Panc1 (cell line): ENCODE measurements at regions not wholly inside any gene's neighbourhood (a gene's known extent, or its start where the extent isn't known, plus 50 kb on each side); places are given as distances from the start of the nearest gene placed in this dataset.

Source experiments
- POLR2AphosphoS5 ChIP-seq: IDR thresholded peaks from 2 replicates; pipeline ENCODE4 v1.6.1; 2012; ENCODE audit warnings: mild to moderate bottlenecking, low read depth, low read length, moderate library complexity
- TF ChIP-seq, protein P1 (sequence below): fragments of 450-650 bp; IDR thresholded peaks from 2 replicates; pipeline ENCODE4 v1.5.1; 2017; ENCODE audit warnings: mild to moderate bottlenecking
- TF ChIP-seq, protein P2 (sequence below), 2 experiments: IDR thresholded peaks; 2 replicates each; pipeline ENCODE4 v1.6.1; 2011 to 2012; ENCODE audit warnings: low read depth in 2 of 2, control low read depth in 1 of 2, low read length in 1 of 2, mild to moderate bottlenecking in 1 of 2, moderate library complexity in 1 of 2; ENCODE audit not compliant: insufficient read depth in 1 of 2

DNA sequence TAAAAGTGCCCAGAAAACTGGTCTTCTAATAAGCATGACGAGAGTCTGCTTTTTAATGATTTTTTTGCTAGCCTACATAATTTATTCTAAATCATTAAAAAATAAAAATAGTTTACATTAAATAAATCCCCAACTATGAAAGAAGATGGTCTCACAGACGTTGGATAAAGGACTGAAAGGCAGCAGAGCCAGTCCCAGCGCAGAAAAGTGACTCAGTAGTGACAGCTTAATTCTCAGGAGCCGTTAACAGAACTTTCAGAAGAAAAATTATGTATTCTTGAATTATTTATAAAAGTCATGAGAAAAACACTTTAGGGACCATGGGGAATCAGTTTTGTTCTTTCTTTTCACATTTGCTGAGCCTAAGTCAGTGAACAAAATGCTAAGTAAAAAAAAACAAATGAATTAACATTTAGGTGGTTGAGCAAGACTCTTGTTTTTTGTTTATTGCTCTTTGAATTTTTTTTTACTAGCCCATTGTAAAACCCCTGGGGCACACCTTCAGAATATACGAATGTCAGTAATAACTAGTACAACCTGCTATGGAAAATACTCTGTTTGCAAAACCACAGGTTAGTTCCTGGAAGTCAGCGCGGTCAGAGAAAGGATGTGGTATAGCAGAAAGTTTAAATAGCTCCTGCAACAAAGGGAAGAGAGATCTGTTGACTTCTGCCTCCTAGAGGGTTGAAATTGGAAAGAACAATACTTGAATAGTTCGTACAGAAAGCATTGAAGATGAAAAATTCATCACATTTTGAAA, 50.4 kb upstream of the CCDC160 start:
- TF ChIP-seq, protein P1, sequence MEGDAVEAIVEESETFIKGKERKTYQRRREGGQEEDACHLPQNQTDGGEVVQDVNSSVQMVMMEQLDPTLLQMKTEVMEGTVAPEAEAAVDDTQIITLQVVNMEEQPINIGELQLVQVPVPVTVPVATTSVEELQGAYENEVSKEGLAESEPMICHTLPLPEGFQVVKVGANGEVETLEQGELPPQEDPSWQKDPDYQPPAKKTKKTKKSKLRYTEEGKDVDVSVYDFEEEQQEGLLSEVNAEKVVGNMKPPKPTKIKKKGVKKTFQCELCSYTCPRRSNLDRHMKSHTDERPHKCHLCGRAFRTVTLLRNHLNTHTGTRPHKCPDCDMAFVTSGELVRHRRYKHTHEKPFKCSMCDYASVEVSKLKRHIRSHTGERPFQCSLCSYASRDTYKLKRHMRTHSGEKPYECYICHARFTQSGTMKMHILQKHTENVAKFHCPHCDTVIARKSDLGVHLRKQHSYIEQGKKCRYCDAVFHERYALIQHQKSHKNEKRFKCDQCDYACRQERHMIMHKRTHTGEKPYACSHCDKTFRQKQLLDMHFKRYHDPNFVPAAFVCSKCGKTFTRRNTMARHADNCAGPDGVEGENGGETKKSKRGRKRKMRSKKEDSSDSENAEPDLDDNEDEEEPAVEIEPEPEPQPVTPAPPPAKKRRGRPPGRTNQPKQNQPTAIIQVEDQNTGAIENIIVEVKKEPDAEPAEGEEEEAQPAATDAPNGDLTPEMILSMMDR, result no peak
- TF ChIP-seq POLR2AphosphoS5, result no peak
- TF ChIP-seq, protein P2, sequence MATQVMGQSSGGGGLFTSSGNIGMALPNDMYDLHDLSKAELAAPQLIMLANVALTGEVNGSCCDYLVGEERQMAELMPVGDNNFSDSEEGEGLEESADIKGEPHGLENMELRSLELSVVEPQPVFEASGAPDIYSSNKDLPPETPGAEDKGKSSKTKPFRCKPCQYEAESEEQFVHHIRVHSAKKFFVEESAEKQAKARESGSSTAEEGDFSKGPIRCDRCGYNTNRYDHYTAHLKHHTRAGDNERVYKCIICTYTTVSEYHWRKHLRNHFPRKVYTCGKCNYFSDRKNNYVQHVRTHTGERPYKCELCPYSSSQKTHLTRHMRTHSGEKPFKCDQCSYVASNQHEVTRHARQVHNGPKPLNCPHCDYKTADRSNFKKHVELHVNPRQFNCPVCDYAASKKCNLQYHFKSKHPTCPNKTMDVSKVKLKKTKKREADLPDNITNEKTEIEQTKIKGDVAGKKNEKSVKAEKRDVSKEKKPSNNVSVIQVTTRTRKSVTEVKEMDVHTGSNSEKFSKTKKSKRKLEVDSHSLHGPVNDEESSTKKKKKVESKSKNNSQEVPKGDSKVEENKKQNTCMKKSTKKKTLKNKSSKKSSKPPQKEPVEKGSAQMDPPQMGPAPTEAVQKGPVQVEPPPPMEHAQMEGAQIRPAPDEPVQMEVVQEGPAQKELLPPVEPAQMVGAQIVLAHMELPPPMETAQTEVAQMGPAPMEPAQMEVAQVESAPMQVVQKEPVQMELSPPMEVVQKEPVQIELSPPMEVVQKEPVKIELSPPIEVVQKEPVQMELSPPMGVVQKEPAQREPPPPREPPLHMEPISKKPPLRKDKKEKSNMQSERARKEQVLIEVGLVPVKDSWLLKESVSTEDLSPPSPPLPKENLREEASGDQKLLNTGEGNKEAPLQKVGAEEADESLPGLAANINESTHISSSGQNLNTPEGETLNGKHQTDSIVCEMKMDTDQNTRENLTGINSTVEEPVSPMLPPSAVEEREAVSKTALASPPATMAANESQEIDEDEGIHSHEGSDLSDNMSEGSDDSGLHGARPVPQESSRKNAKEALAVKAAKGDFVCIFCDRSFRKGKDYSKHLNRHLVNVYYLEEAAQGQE (IDR thresholded peaks at IDR 0.05; ENCODE audit: insufficient read depth in 1 of 2, low read depth in 2 of 2, low read length in 1 of 2), result no peak
